ENCODE measurements at regions not wholly inside any gene's neighbourhood (a gene's known extent, or its start where the extent isn't known, plus 50 kb on each side); places are given as distances from the start of the nearest gene placed in this dataset.

DNA sequence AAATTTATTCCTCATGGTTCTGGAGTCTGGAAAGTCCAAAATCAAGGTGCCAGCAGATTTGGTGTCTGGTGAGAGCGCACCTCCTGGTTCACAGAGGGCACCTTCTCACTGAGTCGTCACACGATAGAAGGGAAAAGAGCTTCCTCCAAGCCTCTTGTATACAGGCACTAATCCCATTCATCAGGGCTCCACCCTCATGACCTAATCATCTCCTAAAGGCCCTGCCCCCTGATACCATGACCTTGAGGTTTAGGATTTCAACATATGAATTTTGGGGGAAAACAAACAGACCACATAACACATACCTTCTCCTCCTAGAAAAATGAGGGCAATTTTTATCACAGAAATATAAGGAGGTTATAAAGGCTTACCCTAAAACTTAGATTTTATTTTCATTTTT, 88.0 kb upstream of the NFIA start:
- H3K27me3 ChIP-seq (ENCODE audit: insufficient read depth, insufficient read length): no peaks in the 10 kb centered on the region
- H3K9me3 ChIP-seq (ENCODE audit: insufficient read depth, low read length): 0 out of 2 replicates have a peak, but pooled peaks cover 7% of the 10 kb centered on the region
- TF ChIP-seq YY1 (IDR thresholded peaks at IDR 0.05; ENCODE audit: insufficient read depth, insufficient read length) (no peak), SUZ12 (IDR thresholded peaks at IDR 0.05; ENCODE audit: extremely low read depth, insufficient read depth, insufficient read length) (no peak)
- no peak overlapping the region for H3K9ac ChIP-seq (ENCODE audit: insufficient read length, low read depth)
- H3K4me1 ChIP-seq (ENCODE audit: insufficient read depth, insufficient read length): no peaks in the 10 kb centered on the region
- no peak for DNase-seq (ENCODE audit: low read depth, low spot score)
- no peak overlapping the region for H3K4me3 ChIP-seq (ENCODE audit: insufficient read length, low read depth)
- no peaks in the 10 kb centered on the region for H3K36me3 ChIP-seq (ENCODE audit: insufficient read depth, insufficient read length, low read length)

DNA sequence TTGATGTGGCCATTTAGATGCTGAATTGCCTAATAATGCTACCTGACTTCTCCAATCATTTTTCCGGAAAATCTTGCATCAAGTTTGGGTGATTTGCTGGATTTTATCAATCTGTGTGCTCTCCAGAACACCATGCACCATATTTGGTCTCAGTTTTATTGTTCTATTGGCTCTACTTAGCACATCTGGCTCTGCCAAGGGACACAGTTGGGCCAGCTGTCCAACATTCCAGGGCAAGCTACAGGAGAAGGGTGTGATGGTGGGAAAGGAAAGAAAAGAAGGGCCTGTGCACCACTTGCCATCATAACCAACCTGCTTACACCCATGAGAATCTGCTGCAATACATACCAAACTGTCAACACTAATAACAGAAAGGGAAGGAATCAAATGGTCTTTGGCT, 90.2 kb upstream of the NFIA start:
- Histone ChIP-seq H3K9me3 (ENCODE audit: insufficient read depth, low read length) (0 out of 2 replicates have a peak, but pooled peaks cover 7% of the 10 kb centered on the region), H3K36me3 (ENCODE audit: insufficient read depth, insufficient read length, low read length) (no peaks in the 10 kb centered on the region), H3K4me3 (ENCODE audit: insufficient read length, low read depth) (no peak overlapping the region), H3K9ac (ENCODE audit: insufficient read length, low read depth) (no peak overlapping the region), H3K4me1 (ENCODE audit: insufficient read depth, insufficient read length) (no peaks in the 10 kb centered on the region), H3K27me3 (ENCODE audit: insufficient read depth, insufficient read length) (no peaks in the 10 kb centered on the region)
- no peak for DNase-seq (ENCODE audit: low read depth, low spot score)
- TF ChIP-seq ZNF274 (IDR thresholded peaks at IDR 0.05; ENCODE audit: low read depth, low read length) (no peak), YY1 (IDR thresholded peaks at IDR 0.05; ENCODE audit: insufficient read depth, insufficient read length) (no peak), SUZ12 (IDR thresholded peaks at IDR 0.05; ENCODE audit: extremely low read depth, insufficient read depth, insufficient read length) (no peak)

DNA sequence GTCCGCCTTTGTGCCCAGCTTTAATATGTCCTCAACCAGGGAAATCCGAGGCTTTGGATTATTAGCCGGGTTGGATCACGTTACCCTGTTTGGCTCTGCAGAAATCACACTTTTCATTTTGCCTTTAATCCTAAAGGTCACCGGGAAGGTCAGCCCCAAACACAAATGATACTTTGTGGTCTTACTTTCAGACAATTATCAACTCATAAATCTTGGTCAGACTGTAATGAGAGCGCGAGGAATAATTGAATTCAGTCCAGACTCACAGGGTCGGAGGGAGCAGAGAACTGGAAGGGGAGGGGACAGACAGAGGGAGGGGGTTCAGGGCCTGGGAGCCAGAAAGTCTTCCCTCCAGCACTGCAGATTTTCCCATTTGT, 91.7 kb upstream of the NFIA start:
- no peak for DNase-seq (ENCODE audit: low read depth, low spot score)
- Histone ChIP-seq H3K4me3 (ENCODE audit: insufficient read length, low read depth) (no peak overlapping the region), H3K27me3 (ENCODE audit: insufficient read depth, insufficient read length) (no peaks in the 10 kb centered on the region), H3K4me1 (ENCODE audit: insufficient read depth, insufficient read length) (no peaks in the 10 kb centered on the region), H3K36me3 (ENCODE audit: insufficient read depth, insufficient read length, low read length) (no peaks in the 10 kb centered on the region), H3K9ac (ENCODE audit: insufficient read length, low read depth) (no peak overlapping the region), H3K9me3 (ENCODE audit: insufficient read depth, low read length) (0 out of 2 replicates have a peak, but pooled peaks cover 7% of the 10 kb centered on the region)
- TF ChIP-seq YY1 (IDR thresholded peaks at IDR 0.05; ENCODE audit: insufficient read depth, insufficient read length) (no peak), ZNF274 (IDR thresholded peaks at IDR 0.05; ENCODE audit: low read depth, low read length) (no peak), SUZ12 (IDR thresholded peaks at IDR 0.05; ENCODE audit: extremely low read depth, insufficient read depth, insufficient read length) (no peak)

DNA sequence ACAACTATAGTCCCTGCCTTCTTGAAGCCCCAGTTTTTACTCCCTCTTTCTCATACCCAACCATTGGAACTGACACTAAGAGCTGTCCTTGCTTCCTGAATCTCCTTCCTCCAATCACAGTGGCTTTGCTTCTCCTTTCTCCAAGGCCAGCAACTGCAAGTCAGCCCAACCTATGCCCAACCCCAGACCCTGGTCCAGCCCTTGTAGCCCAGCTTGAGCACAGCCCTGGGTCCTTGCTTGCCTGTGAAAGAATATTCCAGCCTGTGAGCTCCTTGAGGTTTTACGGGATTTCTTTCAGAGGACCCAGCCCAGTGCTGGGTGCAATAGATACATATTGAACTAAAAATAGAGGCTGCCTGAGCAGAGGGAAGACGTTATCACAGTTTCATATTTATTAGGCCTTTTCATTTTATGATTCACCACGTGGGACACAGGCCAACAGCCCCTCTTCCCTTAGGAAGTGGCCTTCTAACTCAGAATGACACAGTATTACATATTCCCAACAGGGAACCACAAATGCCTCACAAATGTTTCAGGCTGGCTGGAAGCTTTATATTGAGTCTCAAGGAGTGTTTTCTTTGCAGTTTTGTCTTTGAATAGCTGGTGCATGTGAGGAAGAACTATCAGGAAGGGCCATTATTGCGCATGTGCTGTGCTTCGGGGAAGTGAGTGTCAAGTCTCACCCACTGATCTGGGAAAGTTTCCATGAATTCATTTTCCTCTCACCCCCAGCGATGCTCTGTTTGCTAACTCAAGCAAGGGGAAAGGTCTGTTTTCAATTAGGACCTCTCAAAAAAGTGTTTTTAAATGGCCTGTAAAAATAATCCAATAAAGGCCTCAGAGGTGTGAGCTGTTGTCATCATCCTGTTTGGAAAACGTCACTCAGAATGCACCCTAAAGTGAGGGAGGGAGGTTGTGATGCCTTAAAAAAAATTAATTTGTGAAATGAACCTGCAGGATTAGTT, 92.3 kb upstream of the NFIA start:
- Histone ChIP-seq H3K9ac (ENCODE audit: insufficient read length, low read depth) (no peak overlapping the region), H3K27me3 (ENCODE audit: insufficient read depth, insufficient read length) (no peaks in the 10 kb centered on the region), H3K36me3 (ENCODE audit: insufficient read depth, insufficient read length, low read length) (no peaks in the 10 kb centered on the region), H3K4me1 (ENCODE audit: insufficient read depth, insufficient read length) (no peaks in the 10 kb centered on the region), H3K4me3 (ENCODE audit: insufficient read length, low read depth) (no peak overlapping the region), H3K9me3 (ENCODE audit: insufficient read depth, low read length) (0 out of 2 replicates have a peak, but pooled peaks cover 7% of the 10 kb centered on the region)
- DNase-seq (ENCODE audit: low read depth, low spot score): no peak
- TF ChIP-seq SUZ12 (IDR thresholded peaks at IDR 0.05; ENCODE audit: extremely low read depth, insufficient read depth, insufficient read length) (no peak), YY1 (IDR thresholded peaks at IDR 0.05; ENCODE audit: insufficient read depth, insufficient read length) (no peak), ZNF274 (IDR thresholded peaks at IDR 0.05; ENCODE audit: low read depth, low read length) (no peak)

DNA sequence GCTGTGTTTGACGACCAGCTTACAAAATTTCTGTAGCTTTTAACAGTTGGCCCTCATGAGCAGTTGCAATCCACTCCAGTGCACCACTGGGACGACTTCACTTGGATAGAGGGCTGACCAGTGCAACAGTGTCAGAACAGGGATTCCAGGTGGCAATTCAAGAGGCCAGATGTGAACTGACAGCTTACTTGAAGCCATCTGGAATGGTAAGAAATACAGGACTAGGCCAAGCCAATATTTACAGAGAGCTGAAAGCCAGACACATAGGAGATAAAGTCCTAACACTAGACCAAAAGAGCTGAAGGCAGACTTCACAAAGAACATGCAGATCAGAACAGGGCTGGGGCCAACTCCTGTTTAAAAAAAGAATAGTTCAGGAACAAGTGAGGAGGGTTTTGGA, 93.5 kb upstream of the NFIA start:
- Histone ChIP-seq H3K9me3 (ENCODE audit: insufficient read depth, low read length) (0 out of 2 replicates have a peak, but pooled peaks cover 7% of the 10 kb centered on the region), H3K36me3 (ENCODE audit: insufficient read depth, insufficient read length, low read length) (no peaks in the 10 kb centered on the region), H3K9ac (ENCODE audit: insufficient read length, low read depth) (no peak overlapping the region), H3K27me3 (ENCODE audit: insufficient read depth, insufficient read length) (no peaks in the 10 kb centered on the region), H3K4me3 (ENCODE audit: insufficient read length, low read depth) (no peak overlapping the region), H3K4me1 (ENCODE audit: insufficient read depth, insufficient read length) (no peaks in the 10 kb centered on the region)
- no peak for DNase-seq (ENCODE audit: low read depth, low spot score)
- TF ChIP-seq YY1 (IDR thresholded peaks at IDR 0.05; ENCODE audit: insufficient read depth, insufficient read length): no peak
- no peak for TF ChIP-seq ZNF274 (IDR thresholded peaks at IDR 0.05; ENCODE audit: low read depth, low read length)
- TF ChIP-seq SUZ12 (IDR thresholded peaks at IDR 0.05; ENCODE audit: extremely low read depth, insufficient read depth, insufficient read length): no peak

DNA sequence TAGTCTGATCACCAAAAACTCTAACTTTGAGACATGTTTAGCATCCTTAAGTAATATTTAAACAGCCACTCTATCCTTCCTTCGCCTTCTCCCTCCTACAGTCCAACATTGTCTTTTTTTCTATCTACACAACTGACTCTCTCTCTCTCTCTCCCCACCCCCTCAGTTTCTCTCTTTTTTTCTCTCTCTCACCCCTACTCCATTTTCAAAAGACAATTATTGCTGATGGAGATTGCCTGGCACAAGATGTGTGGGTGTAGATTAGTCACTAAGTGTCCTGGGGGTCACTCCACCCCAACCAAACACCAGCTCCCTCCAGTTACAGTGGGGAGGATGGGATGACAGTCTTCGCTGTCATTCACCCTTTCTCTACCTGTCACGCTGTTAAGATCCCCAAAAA, 94.5 kb upstream of the NFIA start:
- Histone ChIP-seq H3K27me3 (ENCODE audit: insufficient read depth, insufficient read length) (no peaks in the 10 kb centered on the region), H3K4me3 (ENCODE audit: insufficient read length, low read depth) (no peak overlapping the region), H3K4me1 (ENCODE audit: insufficient read depth, insufficient read length) (no peaks in the 10 kb centered on the region), H3K9me3 (ENCODE audit: insufficient read depth, low read length) (0 out of 2 replicates have a peak, but pooled peaks cover 7% of the 10 kb centered on the region), H3K9ac (ENCODE audit: insufficient read length, low read depth) (no peak overlapping the region), H3K36me3 (ENCODE audit: insufficient read depth, insufficient read length, low read length) (no peaks in the 10 kb centered on the region)
- no peak for DNase-seq (ENCODE audit: low read depth, low spot score)
- TF ChIP-seq ZNF274 (IDR thresholded peaks at IDR 0.05; ENCODE audit: low read depth, low read length) (no peak), YY1 (IDR thresholded peaks at IDR 0.05; ENCODE audit: insufficient read depth, insufficient read length) (no peak), SUZ12 (IDR thresholded peaks at IDR 0.05; ENCODE audit: extremely low read depth, insufficient read depth, insufficient read length) (no peak)

DNA sequence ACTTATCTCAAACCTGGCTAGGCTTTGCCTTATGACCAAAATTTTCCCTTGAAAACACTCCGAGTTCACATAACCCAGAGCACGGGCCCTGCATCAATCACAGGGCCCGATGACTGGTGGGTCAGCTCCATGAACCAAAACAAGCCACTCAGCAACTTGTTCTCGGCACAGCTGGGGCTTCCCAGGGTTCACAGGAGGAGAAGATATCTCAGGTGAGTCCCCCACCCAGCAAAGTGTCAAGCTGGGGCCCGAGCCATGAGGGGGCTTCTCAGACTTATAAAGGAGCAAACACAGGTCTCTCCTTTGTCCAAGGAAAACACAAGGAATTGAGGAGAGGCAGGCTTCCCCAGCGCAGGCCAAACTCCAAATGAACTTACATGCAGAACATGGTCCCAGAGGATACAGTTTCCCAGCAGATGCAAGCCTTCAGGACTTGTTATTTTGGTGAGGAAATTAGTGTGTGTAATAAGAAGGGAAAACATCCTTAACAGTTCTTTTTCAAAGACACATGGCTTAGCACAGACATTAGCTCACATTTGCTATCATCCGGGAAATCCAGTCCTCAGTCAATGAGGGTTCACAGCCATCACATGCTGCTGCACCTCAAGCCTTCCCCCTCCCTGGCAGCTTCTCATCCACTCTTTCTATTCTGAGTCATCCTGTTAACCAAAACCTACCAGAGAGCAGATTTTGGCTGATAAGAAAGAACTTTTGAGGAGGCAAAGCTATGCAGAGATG, 98.1 kb upstream of the NFIA start:
- Histone ChIP-seq H3K27me3 (ENCODE audit: insufficient read depth, insufficient read length) (no peaks in the 10 kb centered on the region), H3K4me1 (ENCODE audit: insufficient read depth, insufficient read length) (no peaks in the 10 kb centered on the region), H3K9me3 (ENCODE audit: insufficient read depth, low read length) (no peaks in the 10 kb centered on the region), H3K9ac (ENCODE audit: insufficient read length, low read depth) (no peak overlapping the region), H3K4me3 (ENCODE audit: insufficient read length, low read depth) (no peak overlapping the region), H3K36me3 (ENCODE audit: insufficient read depth, insufficient read length, low read length) (no peaks in the 10 kb centered on the region)
- no peak for DNase-seq (ENCODE audit: low read depth, low spot score)
- TF ChIP-seq YY1 (IDR thresholded peaks at IDR 0.05; ENCODE audit: insufficient read depth, insufficient read length): no peak
- TF ChIP-seq SUZ12 (IDR thresholded peaks at IDR 0.05; ENCODE audit: extremely low read depth, insufficient read depth, insufficient read length): no peak
- TF ChIP-seq ZNF274 (IDR thresholded peaks at IDR 0.05; ENCODE audit: low read depth, low read length): no peak
